GM21786 (cell line): ENCODE measurements at regions not wholly inside any gene's neighbourhood (a gene's known extent, or its start where the extent isn't known, plus 50 kb on each side); places are given as distances from the start of the nearest gene placed in this dataset.

ENCODE experiments used
- ATAC-seq: cut with Tn5 transposase; IDR thresholded peaks from one replicate; pipeline ENCODE4 v1.9.1; 2021; ENCODE audit not compliant: unreplicated experiment

- no peak for ATAC-seq
Measured at GRCh38 chr4:149927514-149927913, 111.9 kb upstream of the IQCM start.

GRCh38 chr4:149928507-149928906 lies 112.9 kb upstream of the IQCM start:
- no peak for ATAC-seq

- ATAC-seq, result no peak
Measured at GRCh38 chr4:149931431-149931830, 115.8 kb upstream of the IQCM start.

- ATAC-seq, result no peak
Measured at GRCh38 chr4:149932188-149932587, 116.5 kb upstream of the IQCM start.

GRCh38 chr4:149933120-149933519 lies 117.5 kb upstream of the IQCM start:
- ATAC-seq, result no peak

GRCh38 chr4:149933883-149934282 lies 118.2 kb upstream of the IQCM start:
- ATAC-seq, result no peak

- no peak for ATAC-seq
Measured at GRCh38 chr4:149949381-149949780, 128.9 kb upstream of the DCLK2 start.

GRCh38 chr4:149951152-149951900 lies 126.9 kb upstream of the DCLK2 start:
- no peak for ATAC-seq

GRCh38 chr4:149952101-149952500 lies 126.1 kb upstream of the DCLK2 start:
- ATAC-seq, result no peak

GRCh38 chr4:149952716-149953115 lies 125.5 kb upstream of the DCLK2 start:
- no peak for ATAC-seq

GRCh38 chr4:149955780-149956390 lies 122.4 kb upstream of the DCLK2 start:
- ATAC-seq, result no peak

- no peak for ATAC-seq
Measured at GRCh38 chr4:149956678-149957077, 121.6 kb upstream of the DCLK2 start.

GRCh38 chr4:149961876-149962597 lies 116.2 kb upstream of the DCLK2 start:
- no peak for ATAC-seq

GRCh38 chr4:149964001-149964796 lies 114.0 kb upstream of the DCLK2 start:
- no peak for ATAC-seq

- no peak for ATAC-seq
Measured at GRCh38 chr4:149965206-149965605, 113.0 kb upstream of the DCLK2 start.

- ATAC-seq, result no peak
Measured at GRCh38 chr4:149972407-149972806, 105.8 kb upstream of the DCLK2 start.

GRCh38 chr4:149973181-149973580 lies 105.1 kb upstream of the DCLK2 start:
- ATAC-seq, result no peak

GRCh38 chr4:149975172-149975571 lies 103.1 kb upstream of the DCLK2 start:
- ATAC-seq, result no peak

GRCh38 chr4:149980121-149980682 lies 98.0 kb upstream of the DCLK2 start:
- peak; percentile 27 for ATAC-seq

GRCh38 chr4:149980941-149981340 lies 97.3 kb upstream of the DCLK2 start:
- peak; percentile 79 for ATAC-seq

GRCh38 chr4:149983401-149983800 lies 94.8 kb upstream of the DCLK2 start:
- ATAC-seq, result no peak
